ENCODE measurements at regions not wholly inside any gene's neighbourhood (a gene's known extent, or its start where the extent isn't known, plus 50 kb on each side); places are given as distances from the start of the nearest gene placed in this dataset.

GRCh38 chr22:27636716-27637508, 164.6 kb downstream of the MN1 start:
- Histone ChIP-seq H4K8ac (ENCODE audit: low read depth, low read length) (no peak overlapping the region), H2AK5ac (ENCODE audit: low read depth, low read length) (peak overlapping the region; percentile 81), H3K4me3 (ENCODE audit: low read length in 2 of 2) (no peak overlapping the region), H3K23ac (ENCODE audit: low read depth, low read length, poor library complexity) (no peak overlapping the region), H3K9me3 (replicated peaks in 1 of 2; ENCODE audit: control insufficient read depth in 2 of 2, insufficient read depth in 1 of 2, low read depth in 1 of 2, low read length in 2 of 2) (no peaks in the 10 kb centered on the region), H3K27me3 (ENCODE audit: control insufficient read depth in 3 of 3, insufficient read depth in 3 of 3, low read depth in 1 of 3, low read length in 3 of 3) (no peaks in the 10 kb centered on the region), H3K4me1 (ENCODE audit: control insufficient read depth in 2 of 2, insufficient read depth in 1 of 2, low read depth in 1 of 2, low read length in 2 of 2) (peaks cover 24 to 44% of the 10 kb centered on the region in 2 donors), H3K27ac (replicated peaks; ENCODE audit: low read length) (no peak overlapping the region), H3K9ac (ENCODE audit: low read depth, low read length, poor library complexity) (no peak overlapping the region), H2BK5ac (ENCODE audit: low read length) (no peak overlapping the region), H4K91ac (ENCODE audit: low read depth, low read length, poor library complexity) (no peak overlapping the region), H2AFZ (ENCODE audit: low read length) (peak overlapping the region; percentile 74), H3K4ac (ENCODE audit: low read length) (no peak overlapping the region), H3K4me2 (ENCODE audit: insufficient read depth, low read length, poor library complexity, severe bottlenecking) (no peak overlapping the region), H3K14ac (ENCODE audit: low read length) (peak overlapping the region; percentile 11), H2BK15ac (ENCODE audit: low read length) (peak overlapping the region; percentile 34), H2BK12ac (ENCODE audit: low read length) (no peak overlapping the region), H2BK120ac (ENCODE audit: low read depth, low read length) (no peak overlapping the region), H3K18ac (ENCODE audit: low read length) (peak overlapping the region; percentile 76), H3K79me1 (ENCODE audit: low read depth, low read length) (no peaks in the 10 kb centered on the region), H3K36me3 (replicated peaks in 1 of 2; ENCODE audit: control insufficient read depth in 2 of 2, insufficient read depth in 2 of 2, low read length in 2 of 2) (no peaks in the 10 kb centered on the region)
- WGBS, 2 donors (ENCODE audit: extremely low coverage in 2 of 2, insufficient read length in 2 of 2, insufficient replicate concordance in 1 of 2), result no CpG with 5 or more reads among the region's 10 CpGs
- no peak for DNase-seq (ENCODE audit: low spot score)

DNA sequence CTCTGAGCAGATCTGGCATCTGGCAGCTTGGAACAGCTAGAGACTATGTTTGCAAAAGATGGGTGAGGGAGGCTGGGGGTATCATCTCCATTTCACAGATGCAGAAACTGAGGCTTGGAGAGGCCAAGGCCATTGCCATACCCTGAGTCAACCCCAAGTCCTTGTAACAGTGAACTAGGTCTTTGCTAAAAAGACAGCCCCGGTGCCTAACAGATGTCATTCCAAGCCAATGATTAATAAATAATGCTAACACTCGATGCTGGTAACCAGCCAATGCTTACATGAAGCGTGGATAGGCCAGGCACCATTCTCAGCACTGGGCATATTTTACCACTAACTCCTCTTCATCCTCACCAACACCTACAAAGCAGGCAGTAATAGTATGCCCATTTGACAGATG, 164.0 kb downstream of the MN1 start:
- no peak overlapping the region for H4K8ac ChIP-seq (ENCODE audit: low read depth, low read length)
- H3K9me3 ChIP-seq (replicated peaks in 1 of 2; ENCODE audit: control insufficient read depth in 2 of 2, insufficient read depth in 1 of 2, low read depth in 1 of 2, low read length in 2 of 2), result no peaks in the 10 kb centered on the region
- no peaks in the 10 kb centered on the region for H3K79me1 ChIP-seq (ENCODE audit: low read depth, low read length)
- no peak overlapping the region for H3K9ac ChIP-seq (ENCODE audit: low read depth, low read length, poor library complexity)
- H3K23ac ChIP-seq (ENCODE audit: low read depth, low read length, poor library complexity), result no peak overlapping the region
- no peaks in the 10 kb centered on the region for H3K36me3 ChIP-seq (replicated peaks in 1 of 2; ENCODE audit: control insufficient read depth in 2 of 2, insufficient read depth in 2 of 2, low read length in 2 of 2)
- no peak for DNase-seq (ENCODE audit: low spot score)
- no peak overlapping the region for H3K4me2 ChIP-seq (ENCODE audit: insufficient read depth, low read length, poor library complexity, severe bottlenecking)
- H4K91ac ChIP-seq (ENCODE audit: low read depth, low read length, poor library complexity), result no peak overlapping the region
- H3K27ac ChIP-seq (replicated peaks; ENCODE audit: low read length), result no peak overlapping the region
- no peak overlapping the region for H2BK12ac ChIP-seq (ENCODE audit: low read length)
- no peak overlapping the region for H3K4ac ChIP-seq (ENCODE audit: low read length)
- no peak overlapping the region for H2BK120ac ChIP-seq (ENCODE audit: low read depth, low read length)
- no peak overlapping the region for H2BK15ac ChIP-seq (ENCODE audit: low read length)
- no peak overlapping the region for H3K4me3 ChIP-seq (ENCODE audit: low read length in 2 of 2)
- WGBS, 2 donors (ENCODE audit: extremely low coverage in 2 of 2, insufficient read length in 2 of 2, insufficient replicate concordance in 1 of 2), result no CpG with 5 or more reads among the region's 3 CpGs
- H2AK5ac ChIP-seq (ENCODE audit: low read depth, low read length), result peak overlapping the region; percentile 81
- H2AFZ ChIP-seq (ENCODE audit: low read length), result peak overlapping the region; percentile 74
- H3K14ac ChIP-seq (ENCODE audit: low read length), result no peak overlapping the region
- H3K18ac ChIP-seq (ENCODE audit: low read length), result peak overlapping the region; percentile 53
- no peak overlapping the region for H2BK5ac ChIP-seq (ENCODE audit: low read length)
- H3K27me3 ChIP-seq (ENCODE audit: control insufficient read depth in 3 of 3, insufficient read depth in 3 of 3, low read depth in 1 of 3, low read length in 3 of 3), result no peaks in the 10 kb centered on the region
- H3K4me1 ChIP-seq (ENCODE audit: control insufficient read depth in 2 of 2, insufficient read depth in 1 of 2, low read depth in 1 of 2, low read length in 2 of 2), result peaks cover 29 to 51% of the 10 kb centered on the region in 2 donors

DNA sequence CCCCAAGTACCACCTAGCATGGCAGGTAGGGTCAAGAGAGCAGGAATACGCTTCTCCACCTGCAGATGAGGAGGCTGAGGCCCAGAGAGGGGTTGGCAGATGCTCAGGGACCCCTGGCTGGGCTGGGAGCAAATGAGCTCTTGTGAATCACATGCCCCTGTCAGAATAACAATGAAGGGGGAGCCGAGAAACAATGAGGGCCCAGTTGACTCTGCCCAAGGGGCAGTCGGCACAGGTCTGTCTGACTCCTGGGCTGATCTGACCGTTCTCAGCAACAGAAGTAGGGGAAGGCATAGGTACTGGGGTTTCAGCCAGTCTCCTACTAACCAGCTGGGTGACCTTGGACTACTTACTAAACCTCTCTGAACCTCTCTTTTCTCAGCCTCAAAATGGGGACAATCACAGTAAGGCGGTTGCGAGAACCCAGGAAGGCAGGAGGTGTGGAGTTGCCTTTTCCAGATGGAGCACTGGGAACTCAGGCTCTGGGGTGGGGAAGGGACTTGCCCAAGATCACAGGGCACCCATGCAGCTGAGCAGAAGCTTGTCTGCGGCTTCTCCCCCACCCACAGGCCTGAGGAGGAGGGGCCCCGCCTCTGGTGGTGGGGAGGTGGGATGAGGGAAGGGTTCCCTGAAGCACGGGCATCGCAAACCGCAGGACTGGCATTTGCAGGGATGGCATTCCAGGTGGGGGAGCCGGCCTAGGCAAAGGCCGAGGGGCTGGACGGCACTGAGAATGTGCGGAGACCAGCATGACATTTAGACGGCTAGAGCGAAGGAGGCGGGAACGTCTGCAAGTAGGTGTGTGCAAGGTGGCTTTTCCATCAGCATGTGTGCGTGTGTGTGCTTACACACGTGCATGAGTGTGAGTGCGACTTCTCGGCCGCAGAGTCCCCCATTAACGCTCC, 163.0 kb downstream of the MN1 start:
- H2BK12ac ChIP-seq (ENCODE audit: low read length), result peak overlapping the region; percentile 27
- H2AK5ac ChIP-seq (ENCODE audit: low read depth, low read length), result peak overlapping the region; percentile 58
- no CpG with 5 or more reads among the region's 25 CpGs for WGBS, 2 donors (ENCODE audit: extremely low coverage in 2 of 2, insufficient read length in 2 of 2, insufficient replicate concordance in 1 of 2)
- H3K18ac ChIP-seq (ENCODE audit: low read length), result peak overlapping the region; percentile 91
- H2AFZ ChIP-seq (ENCODE audit: low read length), result peak overlapping the region; percentile 77
- H2BK15ac ChIP-seq (ENCODE audit: low read length), result peak overlapping the region; percentile 41
- H3K23ac ChIP-seq (ENCODE audit: low read depth, low read length, poor library complexity), result no peak overlapping the region
- no peaks in the 10 kb centered on the region for H3K27me3 ChIP-seq (ENCODE audit: control insufficient read depth in 3 of 3, insufficient read depth in 3 of 3, low read depth in 1 of 3, low read length in 3 of 3)
- no peaks in the 10 kb centered on the region for H3K79me1 ChIP-seq (ENCODE audit: low read depth, low read length)
- H3K4ac ChIP-seq (ENCODE audit: low read length), result peak overlapping the region; percentile 8
- peak overlapping the region; percentile 56 for H2BK120ac ChIP-seq (ENCODE audit: low read depth, low read length)
- H4K91ac ChIP-seq (ENCODE audit: low read depth, low read length, poor library complexity), result no peak overlapping the region
- H3K9ac ChIP-seq (ENCODE audit: low read depth, low read length, poor library complexity), result no peak overlapping the region
- no peak for DNase-seq (ENCODE audit: low spot score)
- H2BK5ac ChIP-seq (ENCODE audit: low read length), result no peak overlapping the region
- H4K8ac ChIP-seq (ENCODE audit: low read depth, low read length), result no peak overlapping the region
- H3K14ac ChIP-seq (ENCODE audit: low read length), result no peak overlapping the region
- H3K9me3 ChIP-seq (replicated peaks in 1 of 2; ENCODE audit: control insufficient read depth in 2 of 2, insufficient read depth in 1 of 2, low read depth in 1 of 2, low read length in 2 of 2), result no peaks in the 10 kb centered on the region
- no peak overlapping the region for H3K27ac ChIP-seq (replicated peaks; ENCODE audit: low read length)
- no peaks in the 10 kb centered on the region for H3K36me3 ChIP-seq (replicated peaks in 1 of 2; ENCODE audit: control insufficient read depth in 2 of 2, insufficient read depth in 2 of 2, low read length in 2 of 2)
- peaks cover 30 to 54% of the 10 kb centered on the region in 2 donors for H3K4me1 ChIP-seq (ENCODE audit: control insufficient read depth in 2 of 2, insufficient read depth in 1 of 2, low read depth in 1 of 2, low read length in 2 of 2)
- no peak overlapping the region for H3K4me2 ChIP-seq (ENCODE audit: insufficient read depth, low read length, poor library complexity, severe bottlenecking)
- peak overlapping the region in 1 of 2 donors; percentile 9 for H3K4me3 ChIP-seq (ENCODE audit: low read length in 2 of 2)

All from neuronal stem cell (in vitro differentiated cells).